Retinal pigment epithelial cell (primary cell): ENCODE measurements at regions not wholly inside any gene's neighbourhood (a gene's known extent, or its start where the extent isn't known, plus 50 kb on each side); places are given as distances from the start of the nearest gene placed in this dataset.

Experiments
- DNase-seq: peaks from one replicate; pipeline ENCODE4 v3.0.0-alpha.2; 2010; ENCODE audit warnings: low read depth
- H3K4me3 ChIP-seq: 2 replicates; pipeline ENCODE4 v1.5.1; 2011; ENCODE audit warnings: mild to moderate bottlenecking, low read length, control low read depth, moderate library complexity
- CTCF ChIP-seq: conservative IDR thresholded peaks from 2 replicates; pipeline ENCODE4 v1.5.1; 2011; ENCODE audit warnings: low read depth, low read length, control low read depth, inconsistent platforms

DNA sequence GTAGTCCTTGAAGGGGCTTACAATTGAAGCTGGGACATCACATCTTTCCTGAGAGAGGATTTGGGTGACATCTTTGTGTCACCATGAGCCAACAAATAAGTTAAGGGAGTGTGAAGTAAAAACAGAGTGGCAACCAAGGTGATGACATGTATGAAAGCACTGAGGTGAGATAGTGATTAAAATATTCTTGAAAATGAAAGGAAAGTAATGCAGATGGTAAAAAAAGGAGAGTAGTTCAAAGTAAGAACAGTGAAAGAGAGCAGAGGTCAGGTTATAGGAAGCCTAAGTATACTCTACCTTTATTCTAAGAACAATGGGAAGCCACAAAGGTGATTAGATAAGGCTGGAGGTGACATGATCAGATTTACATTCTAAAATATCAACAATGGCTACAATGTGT, 486.1 kb downstream of the DIPK2A start:
- no peak for TF ChIP-seq CTCF
- no peak overlapping the region for H3K4me3 ChIP-seq
- DNase-seq, result no peak

DNA sequence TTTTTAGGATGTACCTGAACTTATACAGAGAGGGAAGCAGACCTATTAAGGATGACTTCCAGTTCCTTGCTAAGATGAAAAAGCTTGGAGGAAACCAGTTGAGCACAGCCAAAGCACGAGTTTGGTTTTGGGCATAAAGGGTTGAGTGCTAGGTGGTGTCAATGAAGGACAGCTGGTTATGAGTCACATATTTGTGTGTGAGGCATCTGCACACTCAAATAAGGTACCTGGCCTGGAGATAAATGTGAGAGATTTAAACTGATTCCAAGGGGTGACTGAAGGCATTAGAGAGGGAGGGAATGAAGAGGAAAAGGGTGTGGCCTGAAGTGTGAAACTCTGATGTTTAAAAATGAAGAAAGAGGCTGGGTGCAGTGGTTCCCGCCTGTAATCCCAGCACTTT, 486.7 kb downstream of the DIPK2A start:
- no peak for TF ChIP-seq CTCF
- no peak for DNase-seq
- no peak overlapping the region for H3K4me3 ChIP-seq

DNA sequence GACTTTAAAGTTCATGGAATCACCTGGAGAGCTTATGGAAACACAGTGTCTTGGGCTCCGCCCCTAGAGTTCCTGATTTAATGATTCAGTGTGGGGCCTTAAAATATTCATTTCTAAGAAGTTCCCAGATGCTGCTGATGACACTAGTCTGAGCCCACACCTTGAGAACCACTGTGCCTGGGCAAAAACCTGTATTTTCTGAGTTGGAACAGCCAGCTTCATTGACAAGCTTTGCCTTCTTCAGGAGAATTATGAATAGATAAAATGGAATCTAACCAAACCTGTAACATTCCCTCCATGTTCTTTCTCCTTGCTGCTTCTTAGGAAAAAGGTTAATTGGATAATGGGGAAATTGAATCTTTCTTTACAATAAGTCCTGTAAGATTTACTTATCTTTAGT, 490.7 kb downstream of the DIPK2A start:
- no peak for DNase-seq
- TF ChIP-seq CTCF, result no peak

DNA sequence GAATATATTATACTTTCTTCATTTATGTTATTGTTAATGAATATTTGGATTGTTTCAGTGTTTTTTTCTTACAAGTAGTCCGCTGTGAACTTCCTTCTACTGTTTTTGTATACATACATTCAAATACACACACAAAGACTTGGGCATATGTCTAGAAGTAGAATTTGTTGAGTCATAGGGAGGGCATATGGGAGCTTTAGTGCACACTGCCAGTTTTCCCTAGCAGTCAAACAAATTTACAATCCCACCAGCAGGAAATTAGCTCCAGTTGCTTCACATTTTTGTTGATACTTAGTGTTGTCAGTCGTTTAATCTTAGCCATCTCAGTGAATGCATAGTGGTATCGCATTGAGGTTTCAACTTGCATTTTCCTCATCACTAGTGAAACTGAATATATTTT, 492.3 kb downstream of the DIPK2A start:
- DNase-seq, result no peak
- no peak for TF ChIP-seq CTCF

More for the DNA sequence above, 490.7 kb downstream of the DIPK2A start:
- H3K4me3 ChIP-seq, result no peak overlapping the region

GRCh38 chr3:144466114-144466513, 494.5 kb downstream of the DIPK2A start:
- no peak overlapping the region for H3K4me3 ChIP-seq
- DNase-seq, result no peak
- no peak for TF ChIP-seq CTCF

More for the DNA sequence above, 492.3 kb downstream of the DIPK2A start:
- no peak overlapping the region for H3K4me3 ChIP-seq

DNA sequence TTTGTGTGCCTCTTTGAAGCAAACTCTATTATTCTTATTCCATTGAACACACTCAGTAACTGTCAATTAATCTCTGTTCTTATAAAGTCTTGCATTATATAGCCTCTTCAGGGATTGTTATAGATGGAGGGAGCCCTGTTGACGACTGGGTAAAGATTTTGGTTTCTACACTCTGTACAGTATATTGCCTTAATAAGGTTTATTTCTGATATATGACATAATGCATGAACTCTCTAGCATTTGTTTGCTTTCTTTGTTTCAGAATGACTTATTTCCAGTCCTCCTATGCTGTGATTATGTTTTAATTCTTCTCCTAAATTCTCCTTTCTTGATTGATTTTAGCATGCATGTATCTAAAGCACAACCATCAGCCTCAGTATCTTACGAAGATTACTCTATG, 494.9 kb downstream of the DIPK2A start:
- H3K4me3 ChIP-seq, result no peak overlapping the region
- TF ChIP-seq CTCF, result no peak
- no peak for DNase-seq

GRCh38 chr3:144470666-144471065, 499.0 kb downstream of the DIPK2A start:
- no peak for TF ChIP-seq CTCF
- H3K4me3 ChIP-seq, result no peak overlapping the region
- no peak for DNase-seq
